OCI-LY7 (cell line): ENCODE measurements at regions not wholly inside any gene's neighbourhood (a gene's known extent, or its start where the extent isn't known, plus 50 kb on each side); places are given as distances from the start of the nearest gene placed in this dataset.

Source experiments
- EZH2phosphoT487 ChIP-seq: fragments of 200-600 bp; sonication (generic); IDR thresholded peaks from 2 replicates; pipeline ENCODE4 v1.6.1; 2018; ENCODE audit warnings: low read depth, borderline replicate concordance, mild to moderate bottlenecking, mixed run types, antibody characterized with exemption, low read length, moderate library complexity, mixed read lengths
- TF ChIP-seq, protein P1 (sequence below): fragments of 200-600 bp; sonication (generic); conservative IDR thresholded peaks from 2 replicates; pipeline ENCODE4 v1.5.1; 2014; ENCODE audit warnings: mild to moderate bottlenecking, antibody characterized with exemption, low read length, moderate library complexity, mixed read lengths

DNA sequence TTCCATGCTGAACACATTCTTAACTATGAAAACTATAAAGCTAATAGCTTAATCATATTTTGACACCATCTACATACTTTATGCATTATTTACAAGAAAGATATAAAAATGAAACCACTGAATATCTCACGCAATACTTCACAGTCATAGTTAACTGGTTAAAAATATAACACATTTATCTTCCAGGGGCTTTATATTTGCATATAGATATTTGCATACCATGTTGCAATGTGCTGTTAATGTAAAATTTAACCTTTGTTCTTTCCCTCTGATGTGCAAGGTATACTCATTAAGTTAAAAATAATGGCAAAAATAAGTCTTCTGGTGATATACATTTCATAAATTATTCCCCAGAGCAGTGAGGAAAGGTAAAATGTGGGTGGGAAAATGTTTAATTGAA is 76.9 kb upstream of the MGMT start:
- TF ChIP-seq, protein P1, sequence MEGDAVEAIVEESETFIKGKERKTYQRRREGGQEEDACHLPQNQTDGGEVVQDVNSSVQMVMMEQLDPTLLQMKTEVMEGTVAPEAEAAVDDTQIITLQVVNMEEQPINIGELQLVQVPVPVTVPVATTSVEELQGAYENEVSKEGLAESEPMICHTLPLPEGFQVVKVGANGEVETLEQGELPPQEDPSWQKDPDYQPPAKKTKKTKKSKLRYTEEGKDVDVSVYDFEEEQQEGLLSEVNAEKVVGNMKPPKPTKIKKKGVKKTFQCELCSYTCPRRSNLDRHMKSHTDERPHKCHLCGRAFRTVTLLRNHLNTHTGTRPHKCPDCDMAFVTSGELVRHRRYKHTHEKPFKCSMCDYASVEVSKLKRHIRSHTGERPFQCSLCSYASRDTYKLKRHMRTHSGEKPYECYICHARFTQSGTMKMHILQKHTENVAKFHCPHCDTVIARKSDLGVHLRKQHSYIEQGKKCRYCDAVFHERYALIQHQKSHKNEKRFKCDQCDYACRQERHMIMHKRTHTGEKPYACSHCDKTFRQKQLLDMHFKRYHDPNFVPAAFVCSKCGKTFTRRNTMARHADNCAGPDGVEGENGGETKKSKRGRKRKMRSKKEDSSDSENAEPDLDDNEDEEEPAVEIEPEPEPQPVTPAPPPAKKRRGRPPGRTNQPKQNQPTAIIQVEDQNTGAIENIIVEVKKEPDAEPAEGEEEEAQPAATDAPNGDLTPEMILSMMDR, result no peak
- no peak for TF ChIP-seq EZH2phosphoT487
